GM18505 (cell line): ENCODE measurements at regions not wholly inside any gene's neighbourhood (a gene's known extent, or its start where the extent isn't known, plus 50 kb on each side); places are given as distances from the start of the nearest gene placed in this dataset.
"Not testable (repeated sequence)": the region's sequence is repeated elsewhere in the genome, so short reads cannot be mapped to it uniquely, and the experiment has no call there.

ENCODE experiments used
- ATAC-seq: cut with Tn5 transposase; IDR thresholded peaks from one replicate; pipeline ENCODE4 v1.9.1; 2021; ENCODE audit not compliant: unreplicated experiment
- POLR2A ChIP-seq: IDR thresholded peaks from 4 replicates; pipeline ENCODE4 v1.6.1; 2011; ENCODE audit warnings: borderline replicate concordance; ENCODE audit not compliant: insufficient read depth, insufficient read length; ENCODE audit errors: extremely low read depth

- no peak for TF ChIP-seq POLR2A
- ATAC-seq = no peak
Observed at GRCh38 chr7:9711259-9711918, 1262.3 kb upstream of the PHF14 start.

GRCh38 chr7:9718071-9718661 is 1255.5 kb upstream of the PHF14 start:
- no peak for TF ChIP-seq POLR2A
- ATAC-seq = no peak

GRCh38 chr7:9719303-9719702 is 1254.4 kb upstream of the PHF14 start:
- ATAC-seq = no peak
- no peak for TF ChIP-seq POLR2A

GRCh38 chr7:9719721-9720120 is 1254.0 kb upstream of the PHF14 start:
- no peak for TF ChIP-seq POLR2A
- ATAC-seq = no peak

- not testable (repeated sequence) for ATAC-seq
Observed at GRCh38 chr7:9725940-9726663, 1247.6 kb upstream of the PHF14 start.

DNA sequence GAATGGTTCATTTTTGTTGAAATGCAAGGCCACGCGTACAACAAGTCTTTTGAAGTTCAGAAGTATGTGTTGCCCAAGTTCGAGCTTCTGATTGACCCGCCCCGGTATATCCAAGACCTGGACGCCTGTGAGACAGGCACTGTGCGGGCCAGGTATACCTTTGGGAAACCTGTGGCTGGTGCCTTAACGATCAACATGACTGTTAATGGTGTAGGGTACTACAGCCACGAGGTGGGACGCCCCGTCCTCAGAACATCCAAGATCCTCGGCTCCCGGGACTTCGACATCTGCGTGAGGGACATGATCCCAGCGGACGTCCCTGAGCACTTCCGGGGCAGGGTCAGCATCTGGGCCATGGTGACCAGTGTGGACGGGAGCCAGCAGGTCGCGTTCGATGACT is 1246.9 kb upstream of the PHF14 start:
- not testable (repeated sequence) for ATAC-seq

DNA sequence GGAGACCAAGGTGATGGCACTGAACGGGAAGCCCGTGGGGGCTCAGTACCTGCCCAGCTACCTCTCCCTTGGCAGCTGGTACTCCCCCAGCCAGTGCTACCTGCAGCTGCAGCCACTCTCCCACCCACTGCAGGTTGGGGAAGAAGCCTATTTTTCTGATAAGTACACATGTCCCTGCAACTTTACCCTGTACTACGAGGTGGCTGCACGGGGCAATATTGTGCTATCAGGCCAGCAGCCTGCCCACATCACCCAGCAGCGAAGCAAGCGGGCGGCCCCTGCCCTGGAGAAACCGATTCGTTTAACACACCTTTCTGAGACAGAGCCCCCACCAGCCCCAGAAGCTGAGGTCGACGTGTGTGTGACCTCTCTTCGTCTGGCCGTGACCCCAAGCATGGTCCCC is 1246.2 kb upstream of the PHF14 start:
- ATAC-seq = not testable (repeated sequence)

- not testable (repeated sequence) for ATAC-seq
Observed at GRCh38 chr7:9728014-9728657, 1245.5 kb upstream of the PHF14 start.

DNA sequence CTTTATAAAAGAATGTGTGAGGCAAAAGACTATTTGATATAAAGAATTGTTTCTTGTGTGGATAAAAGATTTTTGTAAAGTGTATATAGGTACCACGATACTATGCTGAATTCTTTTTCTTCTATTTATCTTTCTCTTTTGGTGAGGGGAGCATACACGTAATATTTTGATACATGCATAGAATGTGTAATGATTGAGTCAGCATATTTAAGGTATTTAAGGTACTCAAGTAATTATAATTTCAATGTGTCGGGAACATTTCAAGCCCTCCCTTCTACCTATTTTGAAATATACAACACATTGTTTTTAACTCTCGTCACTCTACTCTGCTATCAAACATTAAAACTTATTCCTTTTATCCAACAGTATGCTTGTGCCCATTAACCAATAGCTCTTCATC is 1221.6 kb upstream of the PHF14 start:
- TF ChIP-seq POLR2A = no peak
- no peak for ATAC-seq

GRCh38 chr7:9761224-9761623 is 1212.4 kb upstream of the PHF14 start:
- no peak for TF ChIP-seq POLR2A
- ATAC-seq = no peak

GRCh38 chr7:9776900-9777299 is 1196.8 kb upstream of the PHF14 start:
- no peak for TF ChIP-seq POLR2A
- ATAC-seq = no peak

DNA sequence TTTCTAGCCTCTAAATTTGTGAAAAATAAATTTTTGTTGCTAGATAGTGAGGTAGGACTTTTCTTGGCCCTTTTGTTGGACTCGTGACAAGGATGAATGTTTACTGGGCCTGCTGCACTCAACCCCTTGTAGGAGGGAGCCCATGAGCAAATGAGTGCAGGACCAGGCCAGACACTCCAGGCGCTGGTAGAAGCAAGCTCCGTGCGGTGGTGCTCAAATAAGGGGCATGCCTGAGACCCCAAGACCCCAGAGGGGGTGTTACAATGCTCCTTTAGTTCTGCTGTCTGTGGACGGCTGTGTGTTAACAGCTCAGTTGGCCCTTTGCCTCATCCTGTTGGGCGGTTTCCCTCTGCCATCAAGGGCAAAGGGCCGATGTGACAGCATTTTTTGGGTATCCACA is 1195.3 kb upstream of the PHF14 start:
- no peak for TF ChIP-seq POLR2A
- no peak for ATAC-seq

DNA sequence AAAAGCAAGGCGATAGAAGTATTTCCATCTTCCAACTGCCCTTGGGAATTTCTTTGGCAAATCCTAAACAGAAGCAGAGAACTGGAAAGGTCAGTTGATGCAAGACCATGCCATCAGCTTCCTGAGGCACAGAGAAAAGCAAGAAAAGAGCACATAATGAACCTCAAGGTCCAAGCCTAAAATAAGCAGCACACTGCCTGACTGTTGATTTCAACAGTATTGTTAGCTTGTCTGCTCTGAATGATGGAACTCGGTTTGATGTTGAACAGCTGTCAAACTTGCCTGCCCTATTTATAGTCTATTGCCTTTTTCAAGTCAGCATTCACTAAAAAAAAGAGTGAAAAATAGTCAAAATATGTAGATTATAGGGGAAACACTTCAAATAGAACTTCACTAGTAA is 1192.0 kb upstream of the PHF14 start:
- TF ChIP-seq POLR2A = no peak
- no peak for ATAC-seq

GRCh38 chr7:9782275-9782674 is 1191.4 kb upstream of the PHF14 start:
- TF ChIP-seq POLR2A = no peak
- no peak for ATAC-seq

GRCh38 chr7:9785211-9785610 is 1188.5 kb upstream of the PHF14 start:
- no peak for ATAC-seq
- no peak for TF ChIP-seq POLR2A

DNA sequence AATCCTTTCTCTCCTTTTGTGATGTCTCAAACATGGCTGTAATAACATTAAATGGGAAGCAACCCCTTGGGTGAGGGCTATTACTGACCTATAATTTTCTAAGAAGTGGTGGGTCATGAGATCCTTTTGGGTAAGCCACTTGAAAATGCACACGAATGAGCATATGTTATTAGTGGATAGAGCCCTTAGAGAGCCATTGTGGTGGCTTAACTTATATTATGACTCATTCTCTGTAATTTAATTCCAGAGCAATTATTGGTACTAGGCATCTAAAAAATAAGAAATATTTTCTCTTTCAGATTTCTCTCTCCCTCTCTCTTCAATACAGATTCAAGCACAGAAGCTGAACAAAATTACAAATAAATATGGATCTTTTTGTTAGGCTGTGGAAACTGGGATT is 1177.4 kb upstream of the PHF14 start:
- no peak for TF ChIP-seq POLR2A
- ATAC-seq = no peak
